NCI-H446 treated with DMSO at 0.1 percent for 48 hours (cell line): ENCODE measurements at regions not wholly inside any gene's neighbourhood (a gene's known extent, or its start where the extent isn't known, plus 50 kb on each side); places are given as distances from the start of the nearest gene placed in this dataset.

Source experiments
- DNase-seq: peaks from one replicate; lab custom pipeline; 2025; lab: John Stamatoyannopoulos, UW

DNA sequence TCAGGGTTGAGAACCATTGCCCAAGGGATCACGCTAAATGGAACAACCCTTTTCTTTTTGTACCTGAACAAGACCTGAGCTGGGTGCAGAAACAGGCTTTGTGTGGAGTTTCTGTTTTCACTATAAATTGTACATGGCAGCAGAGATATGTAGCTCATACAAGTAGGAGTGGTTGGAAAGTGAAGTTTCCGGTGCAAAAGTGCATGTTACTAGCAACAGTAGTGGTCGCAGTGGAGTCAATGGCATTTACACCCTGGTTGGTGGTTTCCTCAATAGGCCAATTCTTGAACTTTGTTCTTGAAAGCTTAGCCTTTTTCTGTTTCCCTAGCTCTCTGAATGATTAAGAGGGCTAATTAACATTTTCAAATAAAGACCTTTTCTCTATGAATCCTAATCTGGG is 170.7 kb downstream of the NEBL start:
- no peak for DNase-seq

DNA sequence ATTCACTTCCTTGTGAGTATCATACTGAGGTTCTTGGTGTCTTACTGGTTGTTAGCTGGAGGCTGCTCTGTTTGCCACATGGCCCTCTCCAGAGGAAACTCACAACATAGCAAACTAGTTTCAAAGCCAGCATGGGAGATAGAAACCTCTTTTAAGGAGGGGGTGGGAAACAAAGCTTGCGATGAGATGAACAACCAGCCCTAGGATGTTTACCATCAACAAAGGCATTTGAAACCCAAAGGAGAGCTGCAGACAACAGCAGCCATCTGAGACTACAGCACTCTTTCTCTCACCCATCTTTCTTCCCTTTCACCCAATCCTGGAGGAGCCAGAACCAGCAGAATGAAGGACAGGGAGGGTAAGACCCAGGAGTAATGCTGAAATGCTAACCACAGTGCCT is 182.1 kb downstream of the NEBL start:
- DNase-seq = no peak

- no peak for DNase-seq
Measured at GRCh38 chr10:20714518-20714917, 182.6 kb downstream of the NEBL start.

DNA sequence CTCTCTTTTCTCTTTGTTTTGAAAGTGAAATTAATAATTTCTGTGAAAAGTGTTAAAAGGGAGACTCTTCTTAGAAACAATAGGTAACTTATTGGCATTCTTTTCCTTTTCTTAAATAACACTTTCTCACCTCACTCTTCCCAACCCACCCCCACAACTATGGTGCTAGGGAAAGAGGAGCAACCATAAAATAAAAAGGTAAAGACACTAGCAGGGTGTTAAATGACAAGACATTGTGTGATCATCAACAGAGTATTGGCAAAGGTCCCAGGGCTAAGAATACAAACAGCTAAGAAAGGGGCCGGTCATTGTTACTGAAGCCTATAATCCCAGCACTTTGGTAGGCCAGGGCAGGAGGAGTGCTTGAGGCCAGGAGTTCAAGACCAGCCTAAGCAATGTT is 183.7 kb downstream of the NEBL start:
- no peak for DNase-seq

DNA sequence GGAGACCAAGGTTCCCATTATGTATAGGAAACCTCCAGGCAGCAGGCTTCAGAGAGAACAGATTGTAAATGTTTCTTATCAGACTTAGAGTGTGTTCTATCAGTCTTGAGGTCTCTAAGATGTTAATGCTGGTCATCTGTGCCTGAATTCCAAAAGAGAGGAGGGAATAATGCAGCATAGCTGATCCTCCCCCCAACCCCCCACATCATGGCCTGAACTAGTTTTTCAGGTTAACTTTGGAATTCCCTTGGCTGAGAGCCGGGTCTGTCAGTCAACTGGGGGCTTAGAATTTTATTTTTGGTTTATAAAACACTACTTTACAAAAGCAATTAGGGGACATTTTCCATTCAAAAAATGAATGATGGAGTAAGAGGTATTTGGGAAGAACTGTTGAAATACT is 184.3 kb downstream of the NEBL start:
- no peak for DNase-seq

- DNase-seq = no peak
Measured at GRCh38 chr10:20709708-20710107, 187.4 kb downstream of the NEBL start.

GRCh38 chr10:20708305-20708704 is 188.8 kb downstream of the NEBL start:
- no peak for DNase-seq

DNA sequence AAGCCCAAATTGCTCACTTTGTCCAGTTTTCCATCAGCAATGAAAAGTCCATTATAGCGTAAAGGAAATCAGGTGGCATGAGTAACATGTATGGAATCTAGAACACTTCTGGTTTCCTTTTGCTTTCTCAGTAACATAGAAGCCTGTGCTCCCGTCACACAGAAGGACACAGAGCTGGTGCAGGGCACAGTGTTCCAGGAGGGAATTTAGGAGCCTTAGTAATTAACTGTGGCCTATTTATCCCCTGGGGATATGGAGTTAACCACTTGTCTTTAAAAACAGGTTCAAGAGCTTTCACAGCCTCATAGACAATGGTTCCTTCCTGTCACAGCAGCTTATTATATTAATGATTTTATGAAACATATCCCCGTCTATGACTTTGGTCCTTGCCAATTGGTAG is 189.9 kb downstream of the NEBL start:
- DNase-seq = no peak

- no peak for DNase-seq
Measured at GRCh38 chr10:20698837-20699236, 198.3 kb downstream of the NEBL start.

- no peak for DNase-seq
Measured at GRCh38 chr10:20694296-20694695, 202.8 kb downstream of the NEBL start.

GRCh38 chr10:20688797-20689544 is 208.1 kb downstream of the NEBL start:
- no peak for DNase-seq

DNA sequence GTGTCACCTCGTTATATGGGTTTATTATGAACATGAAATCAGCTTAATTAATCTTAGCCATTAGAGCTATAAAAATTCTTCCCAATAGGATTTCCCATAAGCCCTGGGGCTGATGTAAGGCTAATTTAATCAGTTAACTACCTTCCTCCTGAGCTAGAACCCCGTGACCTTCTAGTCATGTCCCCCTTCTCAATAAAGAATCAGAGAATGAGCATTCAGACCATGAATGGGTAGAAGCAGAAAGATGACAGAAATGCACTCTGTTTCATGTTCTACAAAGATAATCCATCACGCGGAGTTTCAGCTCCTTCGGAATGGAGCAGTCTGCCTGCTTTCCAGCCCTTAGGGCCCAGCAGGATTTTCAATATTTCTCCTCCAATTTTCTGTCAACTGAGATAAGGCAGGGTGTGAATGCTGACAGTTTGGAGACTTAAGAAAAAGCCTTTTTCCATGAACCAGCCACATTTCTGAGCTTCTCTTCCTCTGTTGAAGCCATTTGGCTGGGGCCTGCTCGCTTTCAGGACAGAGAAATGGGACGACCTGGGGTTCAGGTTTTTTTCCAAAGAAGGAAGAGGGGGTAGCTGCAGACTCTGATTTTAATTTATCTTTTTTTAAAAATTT is 211.0 kb downstream of the NEBL start:
- no peak for DNase-seq

GRCh38 chr10:20685462-20685861 is 211.6 kb downstream of the NEBL start:
- no peak for DNase-seq

GRCh38 chr10:20683345-20683744 is 213.8 kb downstream of the NEBL start:
- DNase-seq = no peak

GRCh38 chr10:20682782-20683181 is 214.3 kb downstream of the NEBL start:
- DNase-seq = no peak

- DNase-seq = no peak
Measured at GRCh38 chr10:20677340-20677739, 219.8 kb downstream of the NEBL start.

DNA sequence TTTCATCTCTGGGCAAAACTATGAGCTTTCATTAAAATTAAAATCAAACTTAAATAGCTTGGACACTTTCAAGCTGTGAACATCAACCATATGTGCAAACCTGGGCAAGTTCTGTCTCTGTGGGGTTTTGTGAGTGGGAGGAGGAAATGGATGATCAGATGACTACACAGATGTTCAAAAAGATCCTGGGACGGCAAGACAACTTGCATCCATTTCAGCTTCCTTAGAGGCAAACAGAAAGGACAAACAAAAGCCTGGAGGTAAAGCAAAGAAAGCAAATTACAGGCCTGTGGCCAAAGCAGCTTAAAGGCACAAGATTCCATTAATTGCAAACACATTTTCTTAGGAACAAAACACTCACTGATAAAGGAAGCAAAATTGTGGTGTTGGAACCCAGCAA is 222.2 kb downstream of the NEBL start:
- no peak for DNase-seq

- DNase-seq = no peak
Measured at GRCh38 chr10:20673175-20673574, 223.9 kb downstream of the NEBL start.

- DNase-seq = no peak
Measured at GRCh38 chr10:20672741-20673140, 224.4 kb downstream of the NEBL start.

- peak; percentile 85 for DNase-seq
Measured at GRCh38 chr10:20670579-20670978, 226.5 kb downstream of the NEBL start.

DNA sequence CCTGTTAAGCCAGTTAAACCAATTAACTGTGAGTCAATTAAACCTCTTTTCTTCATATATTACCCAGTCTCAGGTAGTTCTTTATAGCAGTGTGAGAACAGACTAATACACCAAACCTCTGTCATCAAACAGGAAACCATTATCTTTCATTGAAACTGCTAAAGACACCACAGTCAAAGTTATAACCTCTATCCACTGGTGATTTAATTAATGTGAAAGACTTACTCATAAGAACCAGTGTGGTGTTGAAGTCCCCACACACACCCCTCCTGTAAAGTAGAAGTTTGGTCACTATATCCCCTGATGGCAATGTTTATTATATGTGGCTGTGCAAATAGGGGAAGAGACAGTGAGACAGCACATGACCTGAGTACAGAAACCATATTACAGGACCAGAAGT is 228.1 kb downstream of the NEBL start:
- no peak for DNase-seq

- DNase-seq = no peak
Measured at GRCh38 chr10:20662742-20663141, 234.4 kb downstream of the NEBL start.

- no peak for DNase-seq
Measured at GRCh38 chr10:20659225-20659624, 237.9 kb downstream of the NEBL start.

GRCh38 chr10:20658158-20658557 is 239.0 kb downstream of the NEBL start:
- DNase-seq = no peak
